Islet of Langerhans (tissue), 1 donor: ENCODE measurements at regions not wholly inside any gene's neighbourhood (a gene's known extent, or its start where the extent isn't known, plus 50 kb on each side); places are given as distances from the start of the nearest gene placed in this dataset.
"Not testable (repeated sequence)": the region's sequence is repeated elsewhere in the genome, so short reads cannot be mapped to it uniquely, and the experiment has no call there.

Source experiments
- FAIRE-seq: peaks from one replicate; lab custom pipeline; 2011; peaks lifted over from hg19 to GRCh38; lab: Jason Lieb, UNC

DNA sequence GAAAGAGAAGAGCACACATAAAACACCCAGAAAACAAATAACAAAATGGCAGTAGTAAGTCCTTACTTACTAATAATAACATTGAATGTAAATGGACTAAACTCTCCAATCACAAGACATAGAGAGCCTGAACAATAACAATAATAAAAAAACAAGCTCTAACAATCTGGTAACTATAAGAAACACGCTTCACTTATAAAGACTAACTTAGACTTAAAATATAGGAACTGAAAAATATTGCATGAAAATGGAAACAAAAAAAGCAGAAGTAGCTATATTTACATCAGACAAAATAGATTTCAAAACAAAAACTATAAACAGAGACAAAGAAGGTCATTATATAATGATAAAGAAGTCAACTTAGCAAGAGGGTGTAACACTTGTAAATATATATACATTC is 83.1 kb upstream of the LYPLAL1 start:
- no peak for FAIRE-seq

DNA sequence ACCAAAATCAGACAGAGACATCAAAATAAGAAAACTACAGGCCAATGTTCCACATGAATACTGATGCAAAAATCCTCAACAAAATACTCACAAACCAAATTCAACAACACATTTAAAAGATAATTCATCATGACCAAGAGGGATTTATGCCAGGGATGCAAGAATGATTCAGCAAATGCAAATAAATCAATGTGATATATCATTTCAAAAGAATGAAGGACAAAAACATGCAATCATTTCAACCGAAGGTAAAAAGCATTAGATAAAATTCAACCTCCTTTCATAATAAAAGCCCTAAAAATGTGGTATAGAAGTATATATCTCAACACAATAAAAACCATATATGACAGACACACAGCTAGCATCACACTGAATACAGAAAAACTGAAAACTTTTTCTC is 81.5 kb upstream of the LYPLAL1 start:
- FAIRE-seq, result no peak

DNA sequence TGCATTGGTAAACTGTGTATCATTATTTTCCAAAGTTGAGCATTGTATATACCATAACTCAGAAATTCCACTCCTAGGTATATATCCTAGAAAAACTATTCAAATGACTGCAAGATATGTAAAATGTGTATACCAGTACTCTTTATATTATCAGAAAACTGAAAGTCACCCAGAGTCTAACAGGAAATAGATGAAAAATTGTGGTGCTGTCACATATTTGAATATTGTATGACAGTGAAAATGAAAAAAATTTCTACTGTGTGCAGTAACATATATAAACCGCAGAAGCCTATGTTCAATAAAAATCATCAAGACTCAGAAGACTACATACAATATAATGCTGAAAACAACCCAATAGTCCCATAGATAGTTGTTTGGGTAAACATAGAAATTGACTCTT is 74.4 kb upstream of the LYPLAL1 start:
- no peak for FAIRE-seq

DNA sequence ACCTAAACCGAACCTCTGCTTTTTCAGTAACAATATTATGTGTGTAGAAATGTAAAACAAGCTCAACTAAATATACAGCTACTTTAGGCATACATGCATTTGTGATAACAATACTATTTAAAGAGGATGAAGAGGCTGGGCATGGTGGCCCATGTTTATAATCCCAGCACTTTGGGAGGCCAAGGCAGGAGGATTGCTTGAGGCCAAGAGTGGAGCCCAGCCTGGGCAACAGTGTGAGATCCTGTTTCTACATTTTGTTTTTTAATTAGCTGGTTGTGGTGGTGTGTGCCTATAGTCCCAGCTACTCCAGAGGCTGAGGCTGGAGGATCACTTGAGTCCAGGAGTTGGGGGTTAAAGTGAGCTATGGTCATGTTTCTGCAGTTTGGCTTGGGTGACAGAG is 73.6 kb upstream of the LYPLAL1 start:
- FAIRE-seq, result no peak

DNA sequence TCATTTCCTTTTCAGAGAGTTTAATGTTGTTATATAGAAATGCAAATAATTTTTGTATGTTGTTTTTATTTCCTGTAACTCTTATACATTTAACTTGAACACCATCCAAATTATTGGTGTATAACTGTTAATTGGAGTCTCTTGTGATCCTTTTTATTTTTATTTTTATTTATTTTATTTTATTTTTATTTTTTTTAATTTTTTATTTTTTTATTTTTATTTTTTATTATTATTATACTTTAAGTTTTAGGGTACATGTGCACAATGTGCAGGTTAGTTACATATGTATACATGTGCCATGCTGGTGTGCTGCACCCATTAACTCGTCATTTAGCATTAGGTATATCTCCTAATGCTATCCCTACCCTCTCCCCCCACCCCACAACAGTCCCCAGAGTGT is 71.2 kb upstream of the LYPLAL1 start:
- FAIRE-seq, result not testable (repeated sequence)

DNA sequence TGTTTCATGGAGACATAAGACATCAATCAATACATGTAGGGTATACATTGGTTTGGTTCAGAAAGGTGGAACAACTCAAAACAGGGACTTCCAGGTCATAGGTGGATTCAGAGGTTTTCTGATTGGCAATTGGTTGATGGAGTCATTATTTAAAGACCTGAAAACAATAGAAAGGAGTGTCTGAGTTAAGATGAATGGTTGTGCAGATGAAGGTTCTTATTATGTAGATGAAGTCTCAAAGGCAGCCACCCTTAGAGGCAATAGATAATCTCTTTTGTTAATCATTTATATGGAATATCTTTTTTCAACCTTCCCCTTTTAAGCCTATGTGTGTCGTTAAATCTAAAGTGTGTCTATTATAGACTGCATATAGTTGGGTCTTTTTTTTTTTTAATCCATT is 67.8 kb upstream of the LYPLAL1 start:
- FAIRE-seq, result no peak

DNA sequence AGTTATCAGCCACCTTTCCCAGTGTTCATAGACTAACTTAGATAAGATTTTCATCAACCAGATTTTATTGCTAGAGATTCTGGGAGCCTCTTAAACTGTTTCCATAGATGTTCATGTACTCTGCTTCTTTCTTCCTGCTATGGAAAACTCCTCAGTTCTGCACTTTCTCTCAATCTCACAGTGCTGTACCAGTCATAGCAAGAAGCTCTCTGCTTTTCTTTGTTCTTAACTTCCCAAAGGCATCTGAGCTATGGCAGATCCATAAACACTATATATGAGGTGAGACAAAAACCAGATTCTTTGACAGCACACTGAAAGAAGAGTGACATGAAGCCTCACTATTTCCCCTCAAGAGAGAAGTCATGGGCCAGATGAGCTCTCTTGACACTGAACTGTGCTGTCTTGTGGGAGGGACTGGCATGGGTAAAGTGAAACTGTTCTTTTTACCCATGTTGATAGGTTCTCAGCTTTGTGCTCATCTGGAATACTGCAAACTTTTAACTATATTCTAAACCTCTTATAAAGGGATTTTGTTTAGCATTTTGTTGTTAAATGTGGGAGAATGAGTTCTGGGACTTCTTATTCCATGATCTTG is 64.2 kb upstream of the LYPLAL1 start:
- FAIRE-seq, result no peak

DNA sequence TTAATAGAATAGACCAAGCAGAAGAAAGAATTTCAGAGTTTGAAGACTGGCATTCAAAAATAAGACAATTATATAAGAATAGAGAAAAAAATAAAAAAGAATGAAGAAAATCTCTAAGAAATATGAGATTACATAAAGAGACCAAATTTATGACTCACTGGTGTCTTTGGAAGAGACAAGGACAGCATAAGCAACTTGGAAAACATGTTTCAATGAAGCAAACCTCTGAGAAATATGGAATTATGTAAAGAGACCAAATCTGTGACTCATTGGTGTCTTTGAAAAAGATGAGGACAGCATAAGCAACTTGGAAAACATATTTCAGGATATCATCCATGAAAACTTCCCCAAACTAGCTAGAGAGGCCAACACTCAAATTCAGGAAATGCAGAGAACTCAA is 60.4 kb upstream of the LYPLAL1 start:
- no peak for FAIRE-seq

DNA sequence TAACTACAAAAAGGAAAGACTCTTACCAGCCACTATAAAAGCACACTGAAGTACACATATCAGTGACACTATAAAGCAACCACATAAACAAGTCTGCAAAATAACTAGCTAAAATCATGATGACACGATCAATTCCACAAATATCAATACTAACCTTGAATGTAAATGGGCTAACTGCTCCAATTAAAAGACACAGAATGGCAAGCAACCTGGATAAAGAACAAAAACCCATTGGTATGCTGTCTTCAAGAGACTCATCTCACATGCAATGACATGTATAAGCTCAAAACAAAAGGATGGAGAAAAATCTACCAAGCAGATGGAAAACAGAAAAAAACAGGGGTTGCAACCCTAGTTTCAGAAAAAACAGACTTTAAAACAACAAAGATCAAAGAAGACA is 59.7 kb upstream of the LYPLAL1 start:
- no peak for FAIRE-seq

DNA sequence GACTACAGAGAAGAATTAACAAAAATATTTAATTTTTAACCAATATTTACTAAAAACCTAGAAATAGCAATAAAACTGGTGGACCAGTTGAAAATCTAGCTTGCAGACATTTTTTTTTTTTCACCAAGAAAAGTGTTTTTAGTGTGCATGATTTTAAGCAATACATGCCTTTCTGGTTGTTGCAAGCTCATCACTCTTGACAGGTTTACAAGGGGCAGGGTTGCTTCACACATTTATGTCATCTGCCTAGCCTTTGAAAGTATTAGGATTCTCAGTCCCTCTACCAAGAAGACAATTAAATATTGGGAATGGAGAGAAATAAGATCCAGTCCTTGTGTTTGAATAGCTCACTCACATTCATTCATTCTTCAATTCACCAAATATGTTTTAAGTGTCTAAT is 53.8 kb upstream of the LYPLAL1 start:
- FAIRE-seq, result no peak

DNA sequence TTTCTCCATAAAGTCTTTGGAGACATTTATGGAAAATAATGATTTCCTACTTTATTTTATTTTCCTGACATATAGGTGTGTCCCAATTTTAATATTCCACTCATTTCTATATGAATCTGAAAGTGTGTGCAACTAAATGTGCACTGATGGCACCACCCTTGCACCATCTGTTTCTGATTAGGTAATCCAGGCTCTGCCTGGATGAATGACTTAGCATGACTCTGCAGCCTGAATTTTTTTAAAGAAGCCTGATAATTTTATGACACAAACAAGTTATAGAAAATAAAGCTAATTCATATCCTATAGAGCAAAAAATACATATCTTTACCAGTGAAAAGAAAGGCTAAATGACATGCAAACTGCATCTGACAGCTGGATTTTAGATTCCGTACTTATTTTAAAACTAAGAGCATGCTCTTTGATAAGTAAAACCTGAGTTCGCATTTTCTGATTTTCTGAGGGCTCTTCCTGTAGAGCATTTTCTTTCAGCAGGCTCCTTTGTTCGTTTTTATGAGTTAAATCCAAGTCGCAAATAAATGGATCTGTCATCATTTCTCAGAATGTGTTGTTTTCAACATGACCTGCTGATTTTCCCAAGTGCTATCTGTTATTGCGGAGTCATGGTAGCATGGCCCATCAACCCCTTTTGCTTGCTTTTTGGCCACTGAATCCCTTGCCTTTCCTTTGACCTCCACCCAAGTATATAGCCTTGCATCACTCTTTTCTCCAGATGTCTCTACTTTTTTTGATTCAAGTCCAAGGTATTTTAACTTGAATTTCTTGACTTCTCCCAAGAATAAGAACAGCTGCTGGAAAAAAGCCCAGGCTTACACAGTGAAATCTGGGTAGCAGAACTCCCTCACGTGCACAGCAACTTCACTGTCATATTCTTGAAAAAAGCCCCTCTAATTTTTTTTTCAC is 52.8 kb upstream of the LYPLAL1 start:
- FAIRE-seq, result no peak

DNA sequence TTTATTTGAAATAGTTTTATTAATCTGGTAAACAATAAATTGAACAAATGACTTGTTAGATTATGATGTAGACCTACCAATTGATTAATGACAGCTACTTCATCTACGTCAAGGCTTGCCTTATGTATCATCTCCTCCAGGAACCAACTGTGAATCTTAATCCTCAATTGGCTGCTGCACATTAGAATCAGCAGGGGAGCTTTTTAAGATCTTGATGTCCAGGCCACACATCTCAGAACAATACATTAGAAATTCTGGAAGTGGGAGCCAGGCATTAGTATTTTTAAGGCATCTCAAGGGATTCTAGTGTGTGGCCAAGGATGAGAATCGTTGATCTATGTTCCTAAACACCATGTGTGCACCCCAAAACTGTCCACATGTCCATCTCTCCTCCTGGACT is 52.0 kb upstream of the LYPLAL1 start:
- FAIRE-seq, result no peak

DNA sequence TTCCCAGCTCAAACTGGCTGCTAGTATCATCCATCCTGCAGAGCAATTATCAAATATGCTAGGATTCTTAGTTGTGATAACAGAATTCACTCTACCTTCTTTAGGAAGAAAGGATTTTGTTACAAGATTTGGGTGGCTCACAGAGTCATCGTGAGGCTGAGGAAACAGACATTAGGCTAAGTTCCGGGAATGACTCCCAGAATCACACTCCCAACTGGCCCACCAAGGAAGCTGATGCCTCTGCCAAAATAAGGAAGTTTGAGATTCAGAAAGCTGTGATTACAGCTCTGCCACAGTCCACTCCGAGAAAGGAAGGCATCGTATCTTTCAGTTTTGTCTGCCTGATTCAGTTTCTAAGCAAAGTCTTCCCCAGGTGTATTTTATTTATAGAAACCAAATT is 50.6 kb upstream of the LYPLAL1 start:
- FAIRE-seq, result no peak
